HG03558 (cell line): ENCODE measurements at regions not wholly inside any gene's neighbourhood (a gene's known extent, or its start where the extent isn't known, plus 50 kb on each side); places are given as distances from the start of the nearest gene placed in this dataset.
"Not testable (repeated sequence)": the region's sequence is repeated elsewhere in the genome, so short reads cannot be mapped to it uniquely, and the experiment has no call there.

Source experiments
- ATAC-seq: cut with Tn5 transposase; IDR thresholded peaks from one replicate; pipeline ENCODE4 v1.9.1; 2021; ENCODE audit warnings: moderate number of reproducible peaks; ENCODE audit not compliant: unreplicated experiment; ENCODE audit errors: extremely low read depth

DNA sequence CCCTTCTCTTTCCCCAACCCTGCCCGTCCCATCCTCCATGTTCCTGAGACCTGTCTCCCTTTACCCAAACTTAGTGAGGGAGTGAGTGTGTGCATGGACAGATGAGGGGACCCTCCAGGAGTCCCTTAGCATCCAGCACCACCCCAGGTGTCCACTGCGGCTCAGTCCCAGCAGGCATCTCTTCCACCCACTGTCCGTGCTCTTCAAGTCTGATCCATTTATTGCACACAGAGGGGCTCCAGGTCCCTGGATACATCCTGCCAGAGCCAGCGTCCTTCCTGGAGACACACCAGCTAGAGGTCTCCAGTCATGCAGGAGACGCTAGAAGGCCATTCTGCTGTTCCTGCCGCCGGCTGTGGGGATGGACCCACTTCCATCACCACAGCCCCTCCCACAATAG, 239.2 kb downstream of the ADGRD1 start:
- no peak for ATAC-seq

DNA sequence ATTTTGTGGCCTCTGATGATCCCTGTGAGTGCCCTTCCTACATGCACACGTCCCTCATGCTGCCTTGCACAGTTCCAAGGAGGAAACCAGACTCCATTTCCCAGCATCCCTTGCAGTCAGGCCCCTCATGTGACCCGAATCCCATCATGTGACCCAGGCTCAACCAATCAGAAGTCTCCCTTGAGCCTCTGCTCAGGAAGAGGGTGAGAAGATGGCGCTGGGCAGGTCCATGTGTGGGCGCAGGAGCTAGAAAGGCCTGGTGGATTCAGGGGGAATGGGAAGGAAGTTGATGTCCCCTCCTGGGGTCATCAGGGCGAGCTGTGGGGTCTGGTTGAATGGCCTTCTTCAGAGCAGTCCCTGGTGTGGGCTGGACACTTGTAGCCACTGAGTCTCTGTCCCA, 240.5 kb downstream of the ADGRD1 start:
- ATAC-seq = no peak

DNA sequence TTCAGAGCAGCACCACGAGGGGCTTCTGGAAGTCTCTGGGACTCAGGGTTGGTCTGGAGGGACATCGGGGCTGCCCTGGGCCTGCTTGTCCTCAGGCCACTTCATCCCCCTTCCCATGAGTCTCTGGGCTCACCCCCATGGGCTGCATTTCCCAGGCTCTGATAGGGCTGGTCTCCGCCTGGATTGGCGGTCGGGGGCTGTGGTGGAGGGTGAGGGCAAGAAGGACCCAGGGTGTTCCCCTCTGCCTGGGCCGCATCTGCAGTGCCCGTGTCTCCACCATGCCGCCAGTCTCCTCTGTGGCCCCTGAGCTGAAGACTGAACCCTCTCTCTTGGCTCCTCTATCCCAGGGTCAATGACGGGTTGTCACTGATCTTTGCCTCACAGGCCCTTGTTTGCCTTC, 242.1 kb downstream of the ADGRD1 start:
- ATAC-seq = no peak

DNA sequence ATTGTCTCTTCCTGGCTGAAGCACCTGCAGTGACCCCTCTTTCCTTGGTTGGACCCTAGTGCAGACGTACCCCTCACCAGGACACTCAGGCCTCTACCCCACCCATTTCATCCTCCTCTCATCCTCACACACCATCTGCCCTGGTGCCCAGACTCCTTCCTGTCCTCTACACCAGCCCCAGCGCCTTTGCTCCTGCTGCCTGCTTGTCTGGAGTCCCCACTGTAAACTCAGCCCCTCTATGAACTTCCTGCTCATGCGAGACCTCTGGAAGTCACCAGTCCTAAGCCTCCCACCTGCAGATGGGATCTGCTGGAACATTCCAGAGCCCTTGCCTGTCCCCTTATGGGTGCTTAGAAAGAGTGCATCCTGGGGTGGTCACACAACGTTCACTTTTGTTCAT, 242.5 kb downstream of the ADGRD1 start:
- no peak for ATAC-seq

DNA sequence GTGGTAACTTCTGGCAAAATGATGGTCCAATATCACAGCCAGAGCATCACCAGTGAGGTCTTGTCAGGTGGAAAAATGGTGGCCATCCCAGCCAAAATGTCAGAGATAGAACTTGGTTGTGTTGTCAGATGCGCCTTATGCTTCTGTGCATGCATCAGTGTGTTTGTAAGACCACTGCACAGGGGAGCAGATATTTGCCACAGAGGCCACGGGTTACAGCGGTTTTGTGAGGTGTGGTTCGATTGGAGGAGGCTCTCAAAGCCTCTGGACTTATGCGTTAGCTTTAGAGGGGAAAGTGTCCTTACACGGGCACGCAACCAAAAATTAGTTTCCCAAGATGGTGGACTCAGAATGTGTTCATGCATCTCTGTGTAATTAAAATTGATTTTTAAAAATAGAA, 243.8 kb downstream of the ADGRD1 start:
- ATAC-seq = no peak

DNA sequence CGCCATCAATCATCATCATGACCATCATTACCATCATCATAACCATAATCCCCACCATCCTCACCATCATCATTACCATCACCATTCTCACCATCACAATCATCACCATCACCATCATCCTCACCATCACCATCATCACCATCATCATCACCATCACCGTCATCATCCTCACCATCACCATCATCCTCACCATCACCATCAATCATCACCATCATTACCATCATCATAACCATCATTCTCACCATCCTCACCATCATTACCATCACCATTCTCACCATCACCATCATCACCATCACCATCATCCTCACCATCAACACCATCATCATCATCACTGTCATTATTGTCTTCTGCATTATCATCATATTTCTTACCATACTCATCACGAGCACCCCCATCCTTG, 245.5 kb downstream of the ADGRD1 start:
- ATAC-seq = no peak

DNA sequence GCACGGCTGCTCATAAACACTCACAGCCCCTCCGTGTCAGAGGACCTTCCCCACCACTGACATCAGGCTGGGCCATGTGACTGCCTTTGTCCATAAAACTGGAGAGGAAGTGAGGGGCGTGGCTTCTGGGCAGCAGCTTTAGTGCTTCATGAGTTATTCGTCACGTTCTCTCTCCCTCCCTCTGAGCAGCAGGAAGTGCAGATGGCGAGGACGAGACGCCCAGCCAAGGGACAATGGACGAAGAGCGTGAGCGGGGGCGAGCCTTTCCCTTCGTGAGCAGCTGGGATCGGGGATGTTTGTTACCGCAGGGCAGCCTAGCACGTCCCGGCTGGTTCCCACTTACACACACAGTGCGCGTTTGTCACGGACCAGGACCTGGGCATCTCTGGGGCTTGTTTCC, 248.2 kb downstream of the ADGRD1 start:
- not testable (repeated sequence) for ATAC-seq

DNA sequence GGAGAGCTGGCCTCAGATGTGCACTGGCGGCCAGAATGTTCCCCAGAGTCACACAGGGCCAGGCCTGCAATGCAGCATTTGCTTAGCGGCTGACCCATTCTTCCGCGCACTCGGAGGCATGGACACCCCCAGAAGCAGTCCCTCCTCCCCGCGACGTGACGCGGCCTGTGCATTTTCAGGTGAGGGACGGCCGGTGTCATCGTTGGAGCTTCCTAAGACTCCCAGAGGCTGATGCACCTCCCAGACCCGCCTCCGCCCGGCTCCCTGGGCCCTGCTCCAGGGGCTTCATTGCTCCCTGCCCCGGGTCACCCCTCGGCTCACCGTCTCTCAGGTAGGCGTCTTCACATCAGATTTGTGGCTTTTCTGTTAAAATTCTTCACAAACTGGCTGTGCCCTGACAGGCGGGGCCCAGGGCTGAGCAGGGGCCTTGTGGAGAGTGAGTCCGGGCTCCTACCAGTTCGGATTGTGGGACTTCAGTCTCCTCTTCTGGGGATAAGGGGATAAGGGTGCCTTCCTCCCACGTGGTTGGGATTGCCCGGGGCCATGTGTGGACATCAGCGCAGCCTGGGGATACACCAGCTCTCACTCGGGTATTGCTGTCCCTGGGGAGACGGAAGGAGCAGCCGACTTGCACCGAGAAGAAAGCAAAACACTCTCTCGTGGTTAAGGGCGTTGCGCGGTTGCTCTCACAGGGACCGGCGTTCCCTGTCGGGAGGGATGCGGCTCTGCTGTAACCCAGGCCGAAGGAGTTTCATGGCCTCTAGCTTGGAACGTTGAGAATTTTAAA, 249.1 kb downstream of the ADGRD1 start:
- ATAC-seq = no peak

DNA sequence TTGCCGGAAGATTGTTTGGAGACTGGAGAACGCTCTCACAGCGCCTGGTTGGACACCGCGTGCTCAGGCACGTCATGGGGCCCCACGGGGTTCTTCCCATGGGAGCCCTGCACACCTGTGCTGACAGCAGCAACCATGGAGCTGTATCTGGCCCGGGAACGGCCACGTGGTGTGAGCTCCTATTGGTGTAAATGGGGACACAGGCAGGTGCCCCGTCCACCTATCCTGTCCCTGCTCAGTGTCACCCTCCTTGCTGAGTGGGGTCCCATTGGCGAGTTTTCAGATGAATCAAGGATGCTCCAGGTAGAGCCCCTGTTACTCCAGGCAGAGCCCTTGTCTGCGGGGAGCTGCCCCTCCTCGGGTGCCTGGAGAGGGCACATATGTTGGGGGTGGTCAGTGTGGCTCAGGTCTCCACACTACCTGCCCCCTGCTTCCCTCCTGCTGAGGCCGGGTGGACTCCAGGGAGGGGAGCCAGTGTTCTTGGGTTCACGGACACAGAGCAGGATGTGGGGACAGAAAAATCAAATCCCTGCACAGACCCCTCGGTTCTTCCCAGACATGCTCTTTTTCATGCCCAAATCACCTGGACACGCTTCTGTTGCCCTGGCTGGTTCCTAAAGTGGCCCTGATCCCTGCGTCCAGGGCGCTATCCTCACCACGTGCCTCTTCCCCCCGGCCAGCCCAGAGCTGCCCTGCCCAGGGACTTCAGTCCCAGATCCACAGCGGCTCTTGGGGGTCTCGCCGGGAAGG, 250.1 kb downstream of the ADGRD1 start:
- ATAC-seq = no peak

DNA sequence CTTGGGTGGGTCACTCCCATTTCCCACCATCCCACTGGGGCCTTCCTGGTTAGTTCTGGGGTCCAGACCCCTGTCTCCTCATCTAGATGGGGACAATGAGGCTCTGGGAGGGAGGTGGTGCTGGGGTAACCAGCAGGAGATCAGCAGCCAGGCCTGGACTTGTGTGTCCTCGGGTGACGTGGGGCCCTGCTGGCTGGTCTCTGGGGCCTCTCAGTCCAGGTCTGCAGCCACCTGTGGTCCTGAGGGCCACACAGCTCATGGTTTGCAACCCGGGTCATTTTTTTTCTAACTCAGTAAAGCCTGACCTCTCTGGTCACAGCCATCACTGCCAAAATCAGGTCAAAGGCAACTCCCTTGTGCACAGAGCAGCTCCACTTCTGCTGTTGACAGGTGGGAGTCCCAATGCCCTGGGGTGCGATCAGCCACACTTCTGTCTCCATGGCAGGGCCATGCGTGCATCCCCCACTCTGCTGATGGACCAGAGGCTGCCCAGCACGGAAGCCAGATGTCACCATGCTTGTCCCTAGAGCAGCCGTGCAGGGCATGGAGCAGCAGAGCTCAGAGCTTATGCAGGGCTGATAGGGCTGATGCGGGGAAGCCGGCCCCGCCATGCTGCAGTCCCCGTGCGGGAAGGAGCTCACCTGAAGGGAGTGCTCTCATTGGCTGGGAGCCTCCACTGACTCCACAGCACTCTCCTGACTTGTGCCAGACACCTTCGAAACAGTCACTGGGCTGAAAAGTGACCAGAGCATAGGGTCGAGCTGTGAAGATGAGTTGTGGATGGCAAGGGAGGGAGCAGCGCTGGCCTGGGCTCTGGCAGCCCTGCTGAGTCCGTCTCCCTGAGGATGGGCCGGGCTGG, 250.9 kb downstream of the ADGRD1 start:
- no peak for ATAC-seq

DNA sequence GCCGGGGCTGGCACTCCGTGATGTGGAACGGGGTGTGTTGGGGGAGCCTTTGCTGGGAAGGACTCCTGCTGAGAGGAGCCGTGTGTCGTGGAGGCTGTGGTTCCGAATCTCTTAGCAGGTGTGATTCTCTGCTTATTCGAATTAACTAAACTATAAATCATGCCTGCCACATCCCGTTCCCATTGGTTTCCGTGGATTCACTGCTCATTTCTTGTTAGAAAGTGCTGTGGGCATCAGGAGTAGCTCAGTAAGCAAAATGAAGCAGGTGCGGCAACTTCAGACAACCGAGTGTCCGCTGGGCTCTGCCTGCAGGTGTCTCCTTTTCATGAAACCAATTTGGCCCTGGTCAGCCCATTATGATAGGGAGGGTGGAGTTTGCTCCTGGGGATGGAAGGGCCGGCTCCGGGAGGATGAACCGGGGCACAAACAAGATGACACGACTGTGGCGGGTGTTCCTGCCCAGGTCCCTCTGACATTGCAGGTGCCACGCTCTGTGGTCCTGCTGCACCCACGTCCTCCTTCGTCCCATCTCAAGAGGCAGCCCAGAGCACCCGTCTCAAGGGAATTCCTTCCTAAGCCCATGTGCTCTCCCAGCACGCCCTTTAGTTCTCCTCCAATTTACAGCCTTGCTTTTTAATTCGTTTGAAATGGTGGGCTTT, 251.7 kb downstream of the ADGRD1 start:
- not testable (repeated sequence) for ATAC-seq

DNA sequence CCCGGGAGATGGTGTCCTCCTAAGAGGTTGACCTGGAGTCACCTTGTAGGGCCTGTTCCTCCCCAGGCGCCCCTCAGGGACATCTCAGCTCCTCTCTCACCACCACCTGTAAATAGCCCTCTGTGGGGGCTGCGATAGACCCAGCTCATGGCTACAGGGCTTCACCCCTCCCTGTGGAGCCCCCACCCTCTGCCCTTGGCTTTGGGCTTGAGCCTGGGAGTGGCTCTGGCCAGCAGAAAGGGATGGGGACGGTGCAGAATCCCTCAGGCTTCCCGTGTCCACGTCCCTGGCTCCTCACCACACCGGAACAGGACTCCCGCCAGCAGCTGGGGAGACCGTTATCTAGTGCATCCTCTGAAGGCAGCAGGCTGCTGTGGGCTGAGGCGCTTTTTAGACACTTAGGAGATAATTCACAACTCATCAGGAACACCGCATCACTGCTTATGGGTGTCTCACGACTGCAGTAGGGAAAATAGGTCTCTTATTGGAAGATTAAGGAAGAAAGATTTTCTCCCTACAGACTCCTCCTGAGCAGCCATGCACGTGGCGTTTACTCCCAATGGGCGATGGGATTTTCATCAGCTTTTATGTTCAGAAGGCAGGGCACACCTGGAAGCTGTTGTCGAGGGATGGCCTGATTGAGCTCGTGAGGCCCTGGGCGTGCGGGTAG, 253.1 kb downstream of the ADGRD1 start:
- not testable (repeated sequence) for ATAC-seq

DNA sequence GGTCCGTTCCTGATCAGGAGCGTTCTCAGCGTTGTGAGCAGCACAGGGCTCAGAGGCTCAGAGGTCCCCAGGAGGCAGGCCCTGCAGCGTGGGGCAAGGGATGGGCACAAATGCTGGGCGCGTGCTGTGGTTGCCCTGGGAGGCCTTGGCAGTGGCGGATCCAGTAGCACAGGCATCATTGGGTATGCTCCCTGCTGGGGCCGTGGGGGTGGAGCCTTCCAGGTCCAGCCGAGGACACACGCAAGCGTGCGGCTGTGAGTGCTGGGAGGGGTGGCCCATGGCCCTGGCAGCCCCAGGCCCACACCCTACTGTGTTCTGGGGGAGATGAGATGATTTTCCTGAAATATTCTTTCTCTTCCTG, 253.6 kb downstream of the ADGRD1 start:
- ATAC-seq = not testable (repeated sequence)

DNA sequence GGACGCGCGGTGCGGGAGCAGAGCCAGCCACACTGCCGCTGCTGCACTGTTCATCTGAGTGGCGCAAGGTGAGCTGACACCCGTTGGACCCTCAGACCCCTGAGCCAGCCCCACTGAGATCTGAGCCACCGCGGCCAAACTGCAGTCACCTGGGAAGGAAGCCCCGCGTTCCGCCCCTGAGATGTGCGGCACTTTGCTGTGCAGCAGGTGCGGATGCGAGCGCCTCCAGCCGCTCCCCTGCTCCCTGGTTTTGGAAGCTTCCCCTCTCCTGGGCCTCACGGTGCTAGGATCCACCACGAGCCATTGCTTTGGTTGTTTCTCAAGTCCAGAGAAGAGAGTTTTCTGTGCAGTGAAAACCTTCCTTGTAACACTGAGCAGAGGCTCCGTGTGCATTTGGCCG, 254.1 kb downstream of the ADGRD1 start:
- ATAC-seq = not testable (repeated sequence)

DNA sequence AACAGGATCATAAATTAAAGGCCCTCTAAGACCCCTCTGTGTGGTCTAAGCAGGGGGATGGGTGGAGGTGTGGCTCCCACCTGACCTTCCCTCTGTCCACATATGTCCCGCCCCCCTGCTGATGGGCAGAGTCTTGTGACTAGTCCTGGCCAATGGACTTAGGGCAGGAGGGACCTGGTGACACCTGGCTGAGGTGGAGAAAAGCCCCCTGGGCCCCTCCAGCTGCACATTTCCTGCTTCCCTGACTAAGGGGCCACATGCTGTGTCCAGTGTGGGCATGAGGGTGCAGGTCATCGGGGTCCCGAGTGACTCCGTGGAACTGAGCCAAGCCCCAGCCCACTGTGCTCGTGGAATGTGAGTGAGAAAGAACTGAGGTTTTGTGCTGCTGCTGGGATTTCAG, 254.7 kb downstream of the ADGRD1 start:
- no peak for ATAC-seq

DNA sequence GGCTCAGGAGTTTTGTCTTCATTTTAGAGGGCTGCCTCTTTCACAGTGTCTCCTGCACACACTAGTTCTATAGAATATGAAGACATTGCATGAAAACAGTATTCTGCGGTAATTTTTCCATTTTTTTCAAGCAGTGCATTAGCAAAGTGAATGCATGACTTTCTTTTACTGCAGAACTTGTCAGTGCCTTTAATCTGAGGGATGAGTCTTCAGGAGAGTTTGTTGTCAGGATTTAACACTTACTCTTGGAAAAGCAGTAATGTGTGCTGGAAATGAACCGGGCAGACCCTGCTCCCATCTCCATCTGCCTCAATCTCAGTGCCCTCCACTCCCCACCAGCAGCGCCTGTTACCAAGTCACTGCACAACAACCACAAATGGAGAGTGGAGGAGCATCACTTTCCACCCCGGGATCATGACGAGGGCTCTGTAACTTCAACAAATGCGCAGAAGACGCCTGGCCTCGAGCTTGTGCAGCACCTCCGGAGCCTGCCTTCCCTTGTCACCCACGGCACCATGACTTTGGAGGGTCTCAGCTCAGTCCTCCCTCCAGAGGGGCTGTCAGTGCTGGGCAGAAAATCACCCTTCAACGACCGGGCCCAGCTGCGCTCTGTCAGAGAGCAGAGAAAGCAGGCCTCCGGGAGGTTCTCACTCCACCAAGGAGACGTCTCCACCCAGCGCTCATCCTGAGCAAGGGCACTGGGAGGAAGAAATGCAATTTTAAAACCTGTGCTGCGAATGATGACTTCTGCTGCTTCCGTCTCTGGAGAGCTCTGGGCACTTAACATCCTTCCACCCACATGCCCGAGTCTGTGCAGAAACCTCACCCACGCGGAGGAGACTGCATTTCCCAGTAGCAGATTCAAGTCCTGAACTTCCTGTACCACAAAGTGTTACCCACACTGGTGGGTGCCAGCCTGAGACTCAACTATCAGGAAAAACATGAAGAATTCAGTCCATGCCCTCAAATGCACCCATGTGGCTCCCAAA, 255.7 kb downstream of the ADGRD1 start:
- no peak for ATAC-seq

DNA sequence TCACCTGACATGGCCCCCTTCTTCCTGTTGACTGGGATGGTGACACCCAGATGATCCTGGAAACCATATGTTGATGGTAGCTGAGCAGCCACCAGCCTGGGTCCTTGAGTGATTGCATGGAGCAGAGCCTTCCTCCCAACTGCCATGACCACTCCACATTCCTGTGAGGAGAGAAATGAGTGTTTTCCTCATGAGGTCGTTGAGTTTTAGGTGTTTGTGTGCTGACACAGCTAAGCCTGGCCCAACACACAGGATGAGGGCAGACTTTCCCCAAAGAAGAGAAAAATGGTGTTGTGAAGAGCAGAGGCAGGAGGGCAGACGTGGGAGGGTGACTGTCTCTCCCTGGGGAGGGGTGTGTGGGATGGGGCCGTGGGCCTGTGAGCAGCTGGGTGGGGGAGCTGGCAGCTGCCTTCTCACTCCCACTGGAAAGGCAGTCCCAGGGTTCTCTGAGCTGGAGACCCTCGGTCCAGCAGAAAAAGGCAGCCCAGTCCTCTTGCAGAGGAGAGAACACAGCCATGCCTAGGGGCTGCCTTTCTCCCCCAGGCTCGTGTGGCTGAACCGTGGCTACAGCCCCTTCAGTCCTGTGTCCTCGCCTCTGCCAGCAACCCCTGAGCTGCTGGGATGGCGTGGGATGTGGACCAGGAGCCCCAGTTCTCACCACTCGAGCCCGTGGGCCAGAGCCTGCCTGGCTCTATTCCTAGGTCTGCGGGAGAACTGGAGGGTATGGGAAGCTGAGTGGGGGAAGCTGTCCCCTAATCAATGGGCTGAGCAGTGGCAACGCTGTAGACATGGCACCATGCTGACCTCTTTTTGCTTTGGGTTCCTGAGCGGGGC, 257.0 kb downstream of the ADGRD1 start:
- ATAC-seq = no peak
